SK-N-SH treated with all-trans-retinoic acid at 6 μM for 48 hours (cell line): ENCODE measurements at regions not wholly inside any gene's neighbourhood (a gene's known extent, or its start where the extent isn't known, plus 50 kb on each side); places are given as distances from the start of the nearest gene placed in this dataset.

Source experiments
- ATAC-seq: fragments of 200-7000 bp; cut with Tn5 transposase; 3 replicates; pipeline ENCODE4 v1.9.1; 2020; ENCODE audit warnings: mild to moderate bottlenecking, moderate library complexity
- ARNTL ChIP-seq: fragments of 450-650 bp; formaldehyde crosslinking; IDR thresholded peaks from 2 replicates; pipeline ENCODE4 v1.5.0; 2020; ENCODE audit warnings: low read depth, mild to moderate bottlenecking, moderate library complexity, borderline replicate concordance
- BACH2 ChIP-seq: fragments of 250-450 bp; sonication (Bioruptor Pico); IDR thresholded peaks from 2 replicates; pipeline ENCODE4 v1.9.0; 2021; ENCODE audit warnings: mild to moderate bottlenecking, borderline replicate concordance
- CSDC2 ChIP-seq: fragments of 250-450 bp; sonication (Bioruptor Pico); IDR thresholded peaks from 2 replicates; pipeline ENCODE4 v1.5.0; 2020; ENCODE audit warnings: mild to moderate bottlenecking, moderate library complexity
- CSRNP3 ChIP-seq: fragments of 250-450 bp; sonication (Bioruptor Pico); IDR thresholded peaks from 2 replicates; pipeline ENCODE4 v1.5.1; 2021; ENCODE audit warnings: mild to moderate bottlenecking, moderate library complexity
- GLIS3 ChIP-seq: fragments of 250-450 bp; sonication (Bioruptor Pico); IDR thresholded peaks from 2 replicates; pipeline ENCODE4 v1.5.0; 2020; ENCODE audit warnings: mild to moderate bottlenecking, moderate library complexity
- ISL1 ChIP-seq: fragments of 250-450 bp; sonication (Bioruptor Pico); IDR thresholded peaks from 2 replicates; pipeline ENCODE4 v2.1.2; 2022; ENCODE audit warnings: mild to moderate bottlenecking, moderate library complexity
- OSR1 ChIP-seq: fragments of 250-450 bp; sonication (Bioruptor Pico); IDR thresholded peaks from 2 replicates; pipeline ENCODE4 v1.8.0; 2022; ENCODE audit warnings: moderate library complexity, mild to moderate bottlenecking, inconsistent platforms
- PPARA ChIP-seq: fragments of 250-450 bp; sonication (Bioruptor Pico); IDR thresholded peaks from 2 replicates; pipeline ENCODE4 v1.5.0; 2020; ENCODE audit warnings: mild to moderate bottlenecking, borderline replicate concordance
- SNAI2 ChIP-seq: fragments of 250-450 bp; sonication (Bioruptor Pico); IDR thresholded peaks from 2 replicates; pipeline ENCODE4 v1.5.0; 2020; ENCODE audit warnings: mild to moderate bottlenecking, moderate library complexity
- TCF4 ChIP-seq: fragments of 250-450 bp; sonication (Bioruptor Pico); IDR thresholded peaks from 2 replicates; pipeline ENCODE4 v1.8.0; 2021; ENCODE audit warnings: mild to moderate bottlenecking, moderate library complexity, borderline replicate concordance
- TOX ChIP-seq: fragments of 250-450 bp; sonication (Bioruptor Pico); IDR thresholded peaks from 2 replicates; pipeline ENCODE4 v1.8.0; 2021; ENCODE audit warnings: mild to moderate bottlenecking, moderate library complexity, borderline replicate concordance
- ZC3H10 ChIP-seq: fragments of 250-450 bp; sonication (Bioruptor Pico); IDR thresholded peaks from 2 replicates; pipeline ENCODE4 v1.5.1; 2021; ENCODE audit warnings: mild to moderate bottlenecking, moderate library complexity
- ZFP3 ChIP-seq: fragments of 250-450 bp; sonication (Bioruptor Pico); IDR thresholded peaks from 2 replicates; pipeline ENCODE4 v1.5.0; 2020; ENCODE audit warnings: mild to moderate bottlenecking, moderate library complexity
- ZFP30 ChIP-seq: fragments of 450-650 bp; formaldehyde crosslinking; IDR thresholded peaks from 2 replicates; pipeline ENCODE4 v1.5.0; 2022; ENCODE audit warnings: mild to moderate bottlenecking, moderate library complexity
- ZNF565 ChIP-seq: fragments of 450-650 bp; formaldehyde crosslinking; conservative IDR thresholded peaks from 2 replicates; pipeline ENCODE4 v1.5.0; 2020; ENCODE audit warnings: low read depth, mild to moderate bottlenecking, moderate library complexity
- ZNF8 ChIP-seq: fragments of 450-650 bp; formaldehyde crosslinking; IDR thresholded peaks from 2 replicates; pipeline ENCODE4 v1.5.0; 2020; ENCODE audit warnings: mild to moderate bottlenecking, moderate library complexity
- TF ChIP-seq, protein P1 (sequence below): fragments of 250-450 bp; sonication (Bioruptor Pico); IDR thresholded peaks from 2 replicates; pipeline ENCODE4 v1.8.0; 2021; ENCODE audit warnings: low read depth, mild to moderate bottlenecking, moderate library complexity, borderline replicate concordance
- TF ChIP-seq, protein P2 (sequence below): fragments of 250-450 bp; sonication (Bioruptor Pico); IDR thresholded peaks from 2 replicates; pipeline ENCODE4 v1.5.0; 2020; ENCODE audit warnings: mild to moderate bottlenecking, moderate library complexity
- TF ChIP-seq, protein P3 (sequence below): fragments of 250-450 bp; sonication (Bioruptor Pico); IDR thresholded peaks from 2 replicates; pipeline ENCODE4 v1.5.1; 2020; ENCODE audit warnings: low read depth, mild to moderate bottlenecking, moderate library complexity

DNA sequence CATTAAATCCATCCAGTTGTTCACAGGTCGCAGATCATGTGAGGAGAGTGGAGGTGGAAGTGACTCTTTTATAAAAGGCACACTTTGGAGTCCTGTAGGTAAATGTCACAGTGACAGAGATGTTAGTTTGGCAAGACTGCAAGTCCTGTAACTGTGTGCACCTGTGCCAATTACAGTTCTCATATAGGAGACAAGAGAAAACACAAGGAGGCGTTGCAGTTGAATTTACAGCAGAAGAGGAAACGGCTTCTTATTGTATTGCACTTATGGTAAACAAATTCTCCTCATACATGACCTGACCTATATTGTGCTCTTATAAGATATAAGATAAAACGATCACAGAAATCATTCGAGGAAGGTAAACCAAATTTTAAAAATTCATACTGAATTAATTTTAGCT lies 732.8 kb upstream of the SLC10A2 start:
- TF ChIP-seq, protein P1, sequence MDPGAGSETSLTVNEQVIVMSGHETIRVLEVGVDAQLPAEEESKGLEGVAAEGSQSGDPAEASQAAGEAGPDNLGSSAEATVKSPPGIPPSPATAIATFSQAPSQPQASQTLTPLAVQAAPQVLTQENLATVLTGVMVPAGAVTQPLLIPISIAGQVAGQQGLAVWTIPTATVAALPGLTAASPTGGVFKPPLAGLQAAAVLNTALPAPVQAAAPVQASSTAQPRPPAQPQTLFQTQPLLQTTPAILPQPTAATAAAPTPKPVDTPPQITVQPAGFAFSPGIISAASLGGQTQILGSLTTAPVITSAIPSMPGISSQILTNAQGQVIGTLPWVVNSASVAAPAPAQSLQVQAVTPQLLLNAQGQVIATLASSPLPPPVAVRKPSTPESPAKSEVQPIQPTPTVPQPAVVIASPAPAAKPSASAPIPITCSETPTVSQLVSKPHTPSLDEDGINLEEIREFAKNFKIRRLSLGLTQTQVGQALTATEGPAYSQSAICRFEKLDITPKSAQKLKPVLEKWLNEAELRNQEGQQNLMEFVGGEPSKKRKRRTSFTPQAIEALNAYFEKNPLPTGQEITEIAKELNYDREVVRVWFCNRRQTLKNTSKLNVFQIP: no peak
- TF ChIP-seq PPARA (CRISPR knock-in tag): no peak
- no peak for TF ChIP-seq SNAI2
- no peak for TF ChIP-seq OSR1 (CRISPR knock-in tag)
- TF ChIP-seq ARNTL (CRISPR knock-in tag): no peak
- TF ChIP-seq GLIS3: no peak
- no peak for TF ChIP-seq BACH2 (CRISPR knock-in tag)
- TF ChIP-seq ZC3H10 (CRISPR knock-in tag): no peak
- TF ChIP-seq ZFP3: no peak
- no peak for TF ChIP-seq ZNF8 (CRISPR knock-in tag)
- no peak for TF ChIP-seq ZFP30
- TF ChIP-seq, protein P2, sequence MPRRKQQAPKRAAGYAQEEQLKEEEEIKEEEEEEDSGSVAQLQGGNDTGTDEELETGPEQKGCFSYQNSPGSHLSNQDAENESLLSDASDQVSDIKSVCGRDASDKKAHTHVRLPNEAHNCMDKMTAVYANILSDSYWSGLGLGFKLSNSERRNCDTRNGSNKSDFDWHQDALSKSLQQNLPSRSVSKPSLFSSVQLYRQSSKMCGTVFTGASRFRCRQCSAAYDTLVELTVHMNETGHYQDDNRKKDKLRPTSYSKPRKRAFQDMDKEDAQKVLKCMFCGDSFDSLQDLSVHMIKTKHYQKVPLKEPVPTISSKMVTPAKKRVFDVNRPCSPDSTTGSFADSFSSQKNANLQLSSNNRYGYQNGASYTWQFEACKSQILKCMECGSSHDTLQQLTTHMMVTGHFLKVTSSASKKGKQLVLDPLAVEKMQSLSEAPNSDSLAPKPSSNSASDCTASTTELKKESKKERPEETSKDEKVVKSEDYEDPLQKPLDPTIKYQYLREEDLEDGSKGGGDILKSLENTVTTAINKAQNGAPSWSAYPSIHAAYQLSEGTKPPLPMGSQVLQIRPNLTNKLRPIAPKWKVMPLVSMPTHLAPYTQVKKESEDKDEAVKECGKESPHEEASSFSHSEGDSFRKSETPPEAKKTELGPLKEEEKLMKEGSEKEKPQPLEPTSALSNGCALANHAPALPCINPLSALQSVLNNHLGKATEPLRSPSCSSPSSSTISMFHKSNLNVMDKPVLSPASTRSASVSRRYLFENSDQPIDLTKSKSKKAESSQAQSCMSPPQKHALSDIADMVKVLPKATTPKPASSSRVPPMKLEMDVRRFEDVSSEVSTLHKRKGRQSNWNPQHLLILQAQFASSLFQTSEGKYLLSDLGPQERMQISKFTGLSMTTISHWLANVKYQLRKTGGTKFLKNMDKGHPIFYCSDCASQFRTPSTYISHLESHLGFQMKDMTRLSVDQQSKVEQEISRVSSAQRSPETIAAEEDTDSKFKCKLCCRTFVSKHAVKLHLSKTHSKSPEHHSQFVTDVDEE (CRISPR knock-in tag): no peak
- TF ChIP-seq CSRNP3 (CRISPR knock-in tag): no peak
- TF ChIP-seq TOX (CRISPR knock-in tag): no peak
- TF ChIP-seq TCF4 (CRISPR knock-in tag): no peak
- no peak for TF ChIP-seq ISL1
- ATAC-seq: no peak

DNA sequence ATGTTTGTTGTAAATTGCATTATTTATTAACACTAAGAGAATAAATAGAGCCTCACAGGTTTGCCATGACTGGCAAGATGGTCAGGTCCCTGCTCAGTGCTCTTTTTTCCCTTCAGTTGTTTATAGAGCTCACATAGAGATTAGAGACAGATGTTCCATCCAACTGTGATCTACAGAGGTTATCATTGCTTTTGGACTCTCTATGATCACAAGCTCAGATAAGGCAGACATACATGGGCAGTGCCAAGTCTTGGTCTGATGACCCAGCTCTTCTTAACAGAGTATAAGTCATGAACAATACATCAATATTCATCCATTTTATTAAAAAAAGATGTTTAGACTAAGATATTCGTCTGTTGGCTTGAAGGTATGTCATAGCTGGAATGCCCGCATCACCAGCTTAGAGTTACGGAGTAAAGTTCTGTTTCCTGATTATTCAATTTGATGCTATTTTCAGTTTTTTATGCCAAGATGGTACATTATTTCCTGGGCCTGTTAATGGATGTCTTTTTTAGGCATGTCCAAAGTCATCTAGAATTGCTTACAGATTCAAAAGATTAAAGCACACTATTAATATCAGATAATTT lies 729.8 kb upstream of the SLC10A2 start:
- peak; percentile 76 for ATAC-seq
- TF ChIP-seq TCF4 (CRISPR knock-in tag) (peak; percentile 51; the same call in 1 of the 2 replicates), ZC3H10 (CRISPR knock-in tag) (no peak)
- TF ChIP-seq, all 23 proteins: peak for 1

GRCh38 chr13:103794526-103794925 lies 728.3 kb upstream of the SLC10A2 start:
- ATAC-seq: no peak
- TF ChIP-seq OSR1 (CRISPR knock-in tag) (no peak), ZNF565 (CRISPR knock-in tag) (no peak), ARNTL (CRISPR knock-in tag) (no peak), TCF4 (CRISPR knock-in tag) (no peak), PPARA (CRISPR knock-in tag) (no peak), ZFP30 (no peak), CSRNP3 (CRISPR knock-in tag) (no peak), CSDC2 (CRISPR knock-in tag) (no peak), SNAI2 (no peak)
- TF ChIP-seq, protein P2 (CRISPR knock-in tag): no peak
- TF ChIP-seq, protein P3, sequence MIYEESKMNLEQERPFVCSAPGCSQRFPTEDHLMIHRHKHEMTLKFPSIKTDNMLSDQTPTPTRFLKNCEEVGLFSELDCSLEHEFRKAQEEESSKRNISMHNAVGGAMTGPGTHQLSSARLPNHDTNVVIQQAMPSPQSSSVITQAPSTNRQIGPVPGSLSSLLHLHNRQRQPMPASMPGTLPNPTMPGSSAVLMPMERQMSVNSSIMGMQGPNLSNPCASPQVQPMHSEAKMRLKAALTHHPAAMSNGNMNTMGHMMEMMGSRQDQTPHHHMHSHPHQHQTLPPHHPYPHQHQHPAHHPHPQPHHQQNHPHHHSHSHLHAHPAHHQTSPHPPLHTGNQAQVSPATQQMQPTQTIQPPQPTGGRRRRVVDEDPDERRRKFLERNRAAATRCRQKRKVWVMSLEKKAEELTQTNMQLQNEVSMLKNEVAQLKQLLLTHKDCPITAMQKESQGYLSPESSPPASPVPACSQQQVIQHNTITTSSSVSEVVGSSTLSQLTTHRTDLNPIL (CRISPR knock-in tag): no peak
